ENCODE measurements at regions not wholly inside any gene's neighbourhood (a gene's known extent, or its start where the extent isn't known, plus 50 kb on each side); places are given as distances from the start of the nearest gene placed in this dataset.

GRCh38 chr9:556199-556598, 285.3 kb upstream of the DMRT1 start:
- no peak for TF ChIP-seq POLR2A (IDR thresholded peaks at IDR 0.05; ENCODE audit: low read depth, low read length)
- TF ChIP-seq TAF1 (IDR thresholded peaks at IDR 0.05; ENCODE audit: low read depth, low read length) = no peak
- no peak for TF ChIP-seq POLR2AphosphoS5 (IDR thresholded peaks at IDR 0.05; ENCODE audit: low read depth, low read length)

All from GM12891 (cell line).